ENCODE measurements at regions not wholly inside any gene's neighbourhood (a gene's known extent, or its start where the extent isn't known, plus 50 kb on each side); places are given as distances from the start of the nearest gene placed in this dataset.

- ChIA-PET CTCF (no interaction called here), POLR2A (ENCODE audit: low non-redundant PET) (no interaction called here)
- no peak for DNase-seq (ENCODE audit: low spot score)
- TF ChIP-seq CTCF (conservative IDR thresholded peaks at IDR 0.05; ENCODE audit: low read depth), result no peak
- H3K27ac ChIP-seq, result no peak overlapping the region
Measured at GRCh38 chr12:92002673-92003382, 142.8 kb downstream of the BTG1 start.

- POLR2A ChIA-PET (ENCODE audit: low non-redundant PET), result no interaction called here
- no peak for DNase-seq (ENCODE audit: low spot score)
- no peak overlapping the region for H3K27ac ChIP-seq
- no peak for TF ChIP-seq CTCF (conservative IDR thresholded peaks at IDR 0.05; ENCODE audit: low read depth)
- CTCF ChIA-PET, result no interaction called here
Measured at GRCh38 chr12:92002195-92002649, 143.4 kb downstream of the BTG1 start.

- POLR2A ChIA-PET (ENCODE audit: low non-redundant PET), result no interaction called here
- no peak for TF ChIP-seq CTCF (conservative IDR thresholded peaks at IDR 0.05; ENCODE audit: low read depth)
- no peak for DNase-seq (ENCODE audit: low spot score)
- CTCF ChIA-PET, result no interaction called here
- no peak overlapping the region for H3K27ac ChIP-seq
Measured at GRCh38 chr12:92000597-92000996, 145.0 kb downstream of the BTG1 start.

- TF ChIP-seq CTCF (conservative IDR thresholded peaks at IDR 0.05; ENCODE audit: low read depth), result no peak
- POLR2A ChIA-PET (ENCODE audit: low non-redundant PET), result no interaction called here
- no peak for DNase-seq (ENCODE audit: low spot score)
- CTCF ChIA-PET, result interaction anchor here (0.6 kb wide), 1 partner anchor 382 kb away, joined by 4 read pairs; no protein-coding TSS in a partner anchor
- H3K27ac ChIP-seq, result no peak overlapping the region
Measured at GRCh38 chr12:91999823-92000222, 145.8 kb downstream of the BTG1 start.

- ChIA-PET CTCF (no interaction called here), POLR2A (ENCODE audit: low non-redundant PET) (no interaction called here)
- TF ChIP-seq CTCF (conservative IDR thresholded peaks at IDR 0.05; ENCODE audit: low read depth), result no peak
- no peak for DNase-seq (ENCODE audit: low spot score)
- no peak overlapping the region for H3K27ac ChIP-seq
Measured at GRCh38 chr12:91998316-91998715, 147.3 kb downstream of the BTG1 start.

- ChIA-PET CTCF (interaction anchor here (0.6 kb wide), 1 partner anchor 1506 kb away, joined by 4 read pairs; no protein-coding TSS in a partner anchor), POLR2A (ENCODE audit: low non-redundant PET) (no interaction called here)
- TF ChIP-seq CTCF (conservative IDR thresholded peaks at IDR 0.05; ENCODE audit: low read depth), result no peak
- no peak for DNase-seq (ENCODE audit: low spot score)
- H3K27ac ChIP-seq, result no peak overlapping the region
Measured at GRCh38 chr12:91994208-91994797, 151.3 kb downstream of the BTG1 start.

Measured in RWPE1 (cell line).